HG03108 (cell line): ENCODE measurements at regions not wholly inside any gene's neighbourhood (a gene's known extent, or its start where the extent isn't known, plus 50 kb on each side); places are given as distances from the start of the nearest gene placed in this dataset.
"Not testable (repeated sequence)": the region's sequence is repeated elsewhere in the genome, so short reads cannot be mapped to it uniquely, and the experiment has no call there.

Source experiments
- ATAC-seq: cut with Tn5 transposase; IDR thresholded peaks from one replicate; pipeline ENCODE4 v1.9.1; 2021; ENCODE audit warnings: moderate library complexity; ENCODE audit not compliant: unreplicated experiment

DNA sequence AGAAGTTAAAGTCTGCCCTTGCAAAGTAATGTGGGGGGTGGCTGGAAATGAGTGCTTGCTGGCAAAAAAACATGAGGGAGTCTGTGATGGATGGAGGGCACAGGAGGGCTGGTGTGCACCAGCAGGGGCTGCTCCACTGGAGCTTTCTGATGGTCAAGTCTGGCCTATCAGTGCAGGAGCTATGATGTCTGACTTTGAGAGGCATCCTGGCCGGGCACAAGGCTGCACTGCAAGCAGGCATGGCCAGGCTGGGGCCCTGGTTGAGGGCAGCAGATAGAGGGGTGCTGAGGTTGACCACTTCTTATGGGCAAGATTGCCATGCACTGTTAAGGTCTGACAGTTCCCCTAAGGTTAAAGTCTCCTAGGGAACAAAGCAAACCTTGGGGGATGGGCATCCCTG is 1140.2 kb downstream of the FAM133A start:
- no peak for ATAC-seq

GRCh38 chrX:94830717-94831116 is 1156.7 kb downstream of the FAM133A start:
- no peak for ATAC-seq

DNA sequence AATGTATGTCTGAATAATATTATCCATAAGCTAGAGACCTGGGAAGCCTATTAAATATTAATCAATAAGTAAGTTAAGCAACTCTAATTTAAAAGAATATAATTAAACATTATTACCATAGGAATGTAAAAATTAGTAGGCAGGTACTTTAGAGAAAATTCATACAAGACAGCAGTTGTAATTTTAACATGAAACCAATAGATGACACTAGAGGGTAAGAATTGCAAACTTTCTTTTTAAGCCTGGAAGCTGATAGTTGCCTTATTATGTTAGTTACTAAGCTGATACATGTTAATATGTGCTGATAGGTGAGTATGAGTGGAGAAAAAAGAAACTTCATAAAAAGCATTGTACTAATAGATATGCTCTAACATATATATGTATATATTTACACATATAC is 1157.4 kb downstream of the FAM133A start:
- no peak for ATAC-seq

DNA sequence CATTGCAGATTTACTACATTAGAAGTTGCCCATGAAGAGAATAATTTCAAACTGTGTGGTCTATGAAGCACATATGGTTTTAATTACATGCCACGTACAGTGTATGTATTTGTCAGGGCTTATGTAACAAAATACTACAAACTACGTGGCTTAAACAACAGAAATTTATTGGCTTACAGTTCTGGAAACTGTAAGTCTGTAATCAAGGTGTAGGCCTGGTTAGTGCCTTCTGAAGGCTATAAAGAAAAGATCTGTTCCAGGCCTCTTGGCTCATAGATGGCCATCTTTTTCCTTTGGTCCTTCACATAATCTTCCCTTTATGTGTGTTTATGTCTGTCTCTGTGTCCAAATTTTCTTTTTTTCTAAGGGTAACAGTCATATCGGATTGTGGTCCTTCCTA is 1160.2 kb downstream of the FAM133A start:
- ATAC-seq: no peak

- ATAC-seq: no peak
Measured at GRCh38 chrX:94850811-94851210, 1176.8 kb downstream of the FAM133A start.

GRCh38 chrX:94854251-94854650 is 1180.2 kb downstream of the FAM133A start:
- no peak for ATAC-seq

GRCh38 chrX:94862470-94862869 is 1188.5 kb downstream of the FAM133A start:
- ATAC-seq: not testable (repeated sequence)

DNA sequence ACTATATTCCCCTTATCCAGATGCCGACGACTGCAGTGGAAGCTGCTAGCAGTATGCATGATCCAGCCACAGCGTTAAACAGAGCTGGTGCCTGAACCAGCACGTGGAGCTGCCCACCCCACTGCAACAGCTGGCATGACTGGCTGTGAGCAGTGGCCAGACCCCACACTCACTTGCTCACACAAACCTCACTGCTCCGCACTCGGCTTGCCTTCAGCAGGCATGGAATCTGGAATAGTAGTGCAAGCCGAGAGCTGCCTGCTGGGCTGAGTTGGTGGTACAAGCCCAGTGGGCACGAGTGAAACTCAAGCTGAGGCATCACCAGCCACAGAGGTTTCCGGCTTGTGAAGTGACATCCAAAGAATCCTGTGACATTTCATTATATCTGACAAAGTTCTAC is 1197.6 kb downstream of the FAM133A start:
- no peak for ATAC-seq

- ATAC-seq: no peak
Measured at GRCh38 chrX:94901849-94902248, 1227.8 kb downstream of the FAM133A start.

DNA sequence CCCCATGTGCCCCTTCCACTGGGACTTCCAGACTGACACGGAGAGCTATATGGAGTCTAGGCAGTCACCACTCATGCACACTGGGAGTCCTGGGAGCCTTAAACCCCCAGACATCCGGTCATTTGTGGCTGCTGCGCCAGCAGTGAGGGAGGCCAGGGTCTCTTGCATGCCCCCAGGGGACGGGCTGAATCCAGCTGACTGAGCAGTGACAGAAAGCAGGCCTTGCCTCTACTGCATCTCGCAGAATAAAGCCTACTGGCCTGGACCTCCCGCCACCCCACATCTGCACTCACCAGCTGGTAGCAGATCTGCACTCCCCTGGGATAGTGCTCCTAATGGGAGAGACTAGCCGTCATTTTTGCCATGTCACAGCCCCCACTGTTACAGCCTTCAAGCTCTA is 1234.2 kb downstream of the FAM133A start:
- ATAC-seq: no peak

GRCh38 chrX:94908648-94909047 is 1234.6 kb downstream of the FAM133A start:
- no peak for ATAC-seq

- no peak for ATAC-seq
Measured at GRCh38 chrX:94914235-94914634, 1240.2 kb downstream of the FAM133A start.

- no peak for ATAC-seq
Measured at GRCh38 chrX:94932278-94932965, 1258.4 kb downstream of the FAM133A start.

GRCh38 chrX:94936722-94937121 is 1262.7 kb downstream of the FAM133A start:
- ATAC-seq: no peak

GRCh38 chrX:94937491-94937890 is 1263.5 kb downstream of the FAM133A start:
- ATAC-seq: no peak

- no peak for ATAC-seq
Measured at GRCh38 chrX:94942603-94943002, 1268.6 kb downstream of the FAM133A start.

DNA sequence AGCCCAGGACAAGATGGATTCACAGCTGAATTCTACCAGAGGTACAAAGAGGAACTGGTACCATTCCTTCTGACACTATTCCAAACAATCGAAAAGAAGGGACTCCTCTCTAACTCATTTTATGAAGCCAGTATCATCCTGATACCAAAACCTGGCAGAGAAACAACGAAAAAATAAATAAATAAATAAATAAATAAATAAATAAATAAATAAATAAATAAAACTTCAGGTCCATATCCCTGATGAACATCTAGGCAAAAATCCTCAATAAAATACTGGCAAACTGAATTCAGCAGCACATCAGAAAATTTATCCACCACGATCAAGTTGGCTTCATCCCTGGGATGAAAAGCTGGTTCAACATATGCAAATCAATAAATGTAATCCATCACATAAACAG is 1272.1 kb downstream of the FAM133A start:
- ATAC-seq: not testable (repeated sequence)

GRCh38 chrX:94961730-94962129 is 1287.7 kb downstream of the FAM133A start:
- ATAC-seq: no peak

GRCh38 chrX:94977562-94977961 is 1303.6 kb downstream of the FAM133A start:
- no peak for ATAC-seq

DNA sequence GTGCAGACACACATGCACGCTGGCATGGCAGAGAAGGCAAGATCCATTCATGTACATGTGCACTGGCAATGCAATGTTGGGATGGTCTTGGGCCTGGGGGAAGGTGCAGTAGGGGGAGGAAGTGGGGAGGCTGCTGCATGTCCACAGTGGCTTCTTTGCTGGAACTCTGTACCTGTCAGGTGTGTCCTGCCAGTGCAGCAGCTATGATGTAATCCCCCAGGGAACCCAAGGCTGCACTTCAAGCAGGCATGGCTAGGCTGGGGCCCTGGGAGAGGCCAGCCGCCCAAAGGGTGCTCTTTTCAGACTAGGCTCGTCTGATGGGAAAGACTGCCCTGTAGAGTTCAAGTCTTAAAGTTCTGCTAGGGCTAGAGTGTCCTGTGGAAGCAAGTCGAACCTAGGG is 1304.0 kb downstream of the FAM133A start:
- ATAC-seq: no peak
